SK-N-SH (cell line): ENCODE measurements at regions not wholly inside any gene's neighbourhood (a gene's known extent, or its start where the extent isn't known, plus 50 kb on each side); places are given as distances from the start of the nearest gene placed in this dataset.

Source experiments
- CTCF ChIA-PET: fragments of 300-600, 350-600 bp; formaldehyde crosslinking; extraction: SDS; loops from one replicate; lab custom pipeline; 2021; lab: Yijun Ruan, JAX
- POLR2A ChIA-PET: fragments of 350-600 bp; sonication (Branson Sonifier 250); formaldehyde crosslinking; extraction: SDS; loops from one replicate; lab custom pipeline; 2020; ENCODE audit warnings: antibody characterized with exemption, inconsistent platforms; lab: Yijun Ruan, JAX
- DNase-seq: peaks from one replicate; pipeline ENCODE4 v3.0.0; 2012
- H2AFZ ChIP-seq: fragments of 200-600 bp; sonication (generic); 2 replicates; pipeline ENCODE4 v1.8.1; 2016; ENCODE audit warnings: antibody characterized with exemption, mild to moderate bottlenecking, low read depth
- H3F3A ChIP-seq: fragments of 200-600 bp; sonication (generic); replicated peaks from 2 replicates; pipeline ENCODE3; 2016; ENCODE audit warnings: antibody characterized with exemption, mild to moderate bottlenecking; ENCODE audit not compliant: insufficient read depth
- H3K27ac ChIP-seq, 2 experiments: fragments of 200-500 bp in 1 of 2; fragments of 200-600 bp in 1 of 2; sonication (Bioruptor generic) in 1 of 2; sonication (generic), shearing (Covaris generic) in 1 of 2; 2 replicates each; pipeline versions ENCODE4 v1.5.1 to v1.6.1; 2014 to 2016; ENCODE audit warnings: low read depth in 2 of 2, inconsistent platforms in 1 of 2, low read length in 1 of 2, mild to moderate bottlenecking in 1 of 2, mixed read lengths in 1 of 2
- H3K27me3 ChIP-seq: fragments of 200-600 bp; sonication (generic), shearing (Covaris generic); 2 replicates; pipeline ENCODE4 v1.6.1; 2016; ENCODE audit warnings: mixed run types; ENCODE audit not compliant: insufficient read depth
- H3K36me3 ChIP-seq, 2 experiments: fragments of 200-500 bp in 1 of 2; fragments of 200-600 bp in 1 of 2; sonication (Bioruptor generic) in 1 of 2; sonication (generic) in 1 of 2; replicated peaks in 1 of 2; 2 replicates each; pipeline versions ENCODE3 to v1.5.1; 2014 to 2016; ENCODE audit warnings: low read length in 1 of 2, mild to moderate bottlenecking in 1 of 2; ENCODE audit not compliant: insufficient read depth in 2 of 2, control insufficient read depth in 1 of 2
- H3K4me1 ChIP-seq, 2 experiments: fragments of 200-500 bp in 1 of 2; fragments of 200-600 bp in 1 of 2; sonication (Bioruptor generic) in 1 of 2; sonication (generic), shearing (Covaris generic) in 1 of 2; 2 replicates each; pipeline versions ENCODE4 v1.5.1 to v1.6.1; 2014 to 2016; ENCODE audit warnings: low read depth in 1 of 2, low read length in 1 of 2, mixed run types in 1 of 2; ENCODE audit not compliant: insufficient read depth in 2 of 2, control insufficient read depth in 1 of 2
- H3K4me2 ChIP-seq: fragments of 200-600 bp; sonication (generic), shearing (Covaris generic); 2 replicates; pipeline ENCODE4 v1.6.1; 2017; ENCODE audit warnings: mixed run types
- H3K4me3 ChIP-seq, 2 experiments: fragments of 200-500 bp in 1 of 2; fragments of 200-600 bp in 1 of 2; sonication (Bioruptor generic) in 1 of 2; sonication (generic), shearing (Covaris generic) in 1 of 2; 2 replicates each; pipeline versions ENCODE4 v1.5.1 to v1.8.1; 2014 to 2016; ENCODE audit warnings: low read depth in 2 of 2, inconsistent platforms in 1 of 2, low read length in 1 of 2, mild to moderate bottlenecking in 1 of 2, mixed read lengths in 1 of 2, moderate library complexity in 1 of 2
- H3K79me2 ChIP-seq: fragments of 200-600 bp; sonication (generic); 2 replicates; pipeline ENCODE4 v1.8.1; 2017; ENCODE audit warnings: mild to moderate bottlenecking; ENCODE audit not compliant: insufficient read depth
- H3K9ac ChIP-seq: fragments of 200-600 bp; sonication (generic); 2 replicates; pipeline ENCODE4 v1.6.1; 2017; ENCODE audit warnings: mixed run types
- H3K9me2 ChIP-seq: fragments of 200-600 bp; sonication (generic); 2 replicates; pipeline ENCODE4 v1.6.1; 2017; ENCODE audit warnings: mixed run types
- H3K9me3 ChIP-seq: fragments of 200-600 bp; sonication (generic); 2 replicates; pipeline ENCODE4 v1.6.1; 2017; ENCODE audit warnings: mixed run types, mild to moderate bottlenecking, moderate library complexity
- H4K20me1 ChIP-seq: fragments of 200-600 bp; sonication (generic); 2 replicates; pipeline ENCODE4 v1.6.1; 2017; ENCODE audit warnings: mild to moderate bottlenecking, mixed run types; ENCODE audit not compliant: insufficient read depth
- CHD2 ChIP-seq: fragments of 150-350 bp; IDR thresholded peaks from 2 replicates; pipeline ENCODE4 v1.6.1; 2018; ENCODE audit warnings: low read length; ENCODE audit not compliant: partially characterized antibody
- EP300 ChIP-seq, 2 experiments: IDR thresholded peaks; 2 replicates each; pipeline versions ENCODE4 v1.4.0 to v1.6.1; 2012; ENCODE audit warnings: borderline replicate concordance in 1 of 2, low read depth in 1 of 2, low read length in 1 of 2
- EZH2phosphoT487 ChIP-seq: fragments of 200-600 bp; sonication (generic); IDR thresholded peaks from 2 replicates; pipeline ENCODE4 v1.6.1; 2017; ENCODE audit warnings: low read depth, mixed run types, mild to moderate bottlenecking, antibody characterized with exemption, moderate library complexity, borderline replicate concordance
- FOSL2 ChIP-seq: IDR thresholded peaks from 2 replicates; pipeline ENCODE4 v1.4.0; 2012; ENCODE audit warnings: low read depth, mild to moderate bottlenecking, moderate library complexity, borderline replicate concordance
- JUND ChIP-seq: IDR thresholded peaks from 2 replicates; pipeline ENCODE4 v1.4.0; 2012
- MAX ChIP-seq: IDR thresholded peaks from 2 replicates; pipeline ENCODE4 v1.4.0; 2012; ENCODE audit warnings: low read depth
- MEF2A ChIP-seq: IDR thresholded peaks from 2 replicates; pipeline ENCODE4 v1.4.0; 2012; ENCODE audit warnings: low read depth, borderline replicate concordance
- PBX3 ChIP-seq: IDR thresholded peaks from 2 replicates; pipeline ENCODE4; 2012
- REST ChIP-seq: IDR thresholded peaks from 2 replicates; pipeline ENCODE4 v1.6.1; 2012; ENCODE audit warnings: mild to moderate bottlenecking, low read depth, low read length, moderate library complexity
- SIN3A ChIP-seq: IDR thresholded peaks from 2 replicates; pipeline ENCODE4 v1.6.1; 2012; ENCODE audit warnings: low read depth, mild to moderate bottlenecking, low read length, moderate library complexity, borderline replicate concordance
- SMC3 ChIP-seq: IDR thresholded peaks from 2 replicates; pipeline ENCODE4 v1.6.1; 2012; ENCODE audit warnings: low read depth, low read length, improper control_type of control experiment
- YY1 ChIP-seq: IDR thresholded peaks from 2 replicates; pipeline ENCODE4 v1.4.0; 2012; ENCODE audit warnings: low read depth, mild to moderate bottlenecking
- WGBS: methylation state at CpG from one replicate; pipeline ENCODE4 v1.1.6; 2017; ENCODE audit warnings: low lambda C conversion rate; 5-methylcytosine and 5-hydroxymethylcytosine counted together

GRCh38 chr13:73556128-73556527, 497.3 kb downstream of the KLF5 start (continued):
- no peak for TF ChIP-seq REST
- no peak for TF ChIP-seq EP300 (IDR thresholded peaks at IDR 0.05; ENCODE audit: borderline replicate concordance in 1 of 2, low read depth in 1 of 2, low read length in 1 of 2)
- TF ChIP-seq MAX = no peak
- TF ChIP-seq SIN3A = no peak
- no peak for TF ChIP-seq SMC3
- no peak for TF ChIP-seq FOSL2
- TF ChIP-seq YY1 = no peak

GRCh38 chr13:73551736-73552135, 492.9 kb downstream of the KLF5 start:
- no peaks in the 10 kb centered on the region for H3K4me1 ChIP-seq
- H3K9me3 ChIP-seq = no peaks in the 10 kb centered on the region
- no peak overlapping the region for H3K4me3 ChIP-seq
- H3F3A ChIP-seq = no peaks in the 10 kb centered on the region
- no peaks in the 10 kb centered on the region for H3K9me2 ChIP-seq
- no peaks in the 10 kb centered on the region for H3K36me3 ChIP-seq
- no peak overlapping the region for H3K4me2 ChIP-seq
- DNase-seq = no peak
- ChIA-PET CTCF (no interaction called here), POLR2A (no interaction called here)
- TF ChIP-seq EZH2phosphoT487 (no peak), MEF2A (no peak), MAX (no peak), CHD2 (no peak), PBX3 (no peak), JUND (no peak)
- H3K27me3 ChIP-seq = no peaks in the 10 kb centered on the region
- H3K79me2 ChIP-seq = no peaks in the 10 kb centered on the region
- no peak overlapping the region for H2AFZ ChIP-seq
- H4K20me1 ChIP-seq = no peaks in the 10 kb centered on the region
- WGBS = 42% methylated on average over 2 of the region's 2 CpGs
- H3K27ac ChIP-seq = no peak overlapping the region
- no peak overlapping the region for H3K9ac ChIP-seq
